Activated T-helper 2 cell treated with anti-CD3 and anti-CD28 coated beads, Interferon-gamma antibody, Interleukin-2, Interleukin-4, amounts not matched to agents 10 μg/mL and 5 μg/mL and 100 μg/mL, durations not matched to agents 14 hours and 24 hours and 36 hours (primary cell): ENCODE measurements at regions not wholly inside any gene's neighbourhood (a gene's known extent, or its start where the extent isn't known, plus 50 kb on each side); places are given as distances from the start of the nearest gene placed in this dataset.
"Not testable (repeated sequence)": the region's sequence is repeated elsewhere in the genome, so short reads cannot be mapped to it uniquely, and the experiment has no call there.

ENCODE experiments used
- DNase-seq: peaks from one replicate; pipeline ENCODE4 v3.0.0; 2021; ENCODE audit warnings: low spot score
- H3K27ac Mint-ChIP-seq: one replicate; pipeline ENCODE4 v1.8.0; 2021; ENCODE audit warnings: mixed read lengths
- H3K27me3 Mint-ChIP-seq: one replicate; pipeline ENCODE4 v1.8.0; 2021; ENCODE audit warnings: low read depth, mixed read lengths
- H3K36me3 Mint-ChIP-seq: one replicate; pipeline ENCODE4 v1.8.0; 2021; ENCODE audit warnings: low read depth, mixed read lengths
- H3K4me1 Mint-ChIP-seq: one replicate; pipeline ENCODE4 v1.8.0; 2021; ENCODE audit warnings: low read depth, mixed read lengths
- H3K4me3 Mint-ChIP-seq: one replicate; pipeline ENCODE4 v1.8.0; 2021; ENCODE audit warnings: low read depth, mild to moderate bottlenecking, moderate library complexity, mixed read lengths
- H3K9me3 Mint-ChIP-seq: one replicate; pipeline ENCODE4 v1.8.0; 2021; ENCODE audit warnings: mixed read lengths
- intact Hi-C: fragments of 100-400 bp; cut with micrococcal nuclease; formaldehyde crosslinking; loops from one replicate; pipeline ENCODE4 v1.15.1; 2023

DNA sequence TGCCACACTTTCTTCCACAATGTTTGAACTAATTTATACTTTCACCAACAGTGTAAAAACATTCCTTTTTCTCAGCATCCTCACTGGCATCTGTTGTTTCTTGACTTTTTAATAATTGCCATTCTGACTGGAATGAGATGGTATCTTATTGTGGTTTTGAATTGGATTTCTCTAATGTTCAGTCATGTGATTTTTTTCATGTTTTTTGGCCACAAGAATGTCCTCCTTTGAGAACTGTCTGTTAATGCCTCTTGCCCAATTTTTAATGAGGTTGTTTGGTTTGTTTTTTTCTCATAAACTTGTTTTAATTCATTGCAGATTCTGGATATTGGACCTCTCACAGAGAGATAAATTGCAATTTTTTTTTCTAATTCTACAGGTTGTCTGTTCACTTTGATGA, 1195.2 kb downstream of the TECRL start:
- no peak overlapping the region for H3K4me3 Mint-ChIP-seq
- DNase-seq = no peak
- H3K4me1 Mint-ChIP-seq = no peaks in the 10 kb centered on the region
- H3K9me3 Mint-ChIP-seq = peaks cover 52% of the 10 kb centered on the region
- H3K27me3 Mint-ChIP-seq = no peaks in the 10 kb centered on the region
- no peak overlapping the region for H3K27ac Mint-ChIP-seq
- H3K36me3 Mint-ChIP-seq = no peaks in the 10 kb centered on the region
- intact Hi-C loops = no loop called here

DNA sequence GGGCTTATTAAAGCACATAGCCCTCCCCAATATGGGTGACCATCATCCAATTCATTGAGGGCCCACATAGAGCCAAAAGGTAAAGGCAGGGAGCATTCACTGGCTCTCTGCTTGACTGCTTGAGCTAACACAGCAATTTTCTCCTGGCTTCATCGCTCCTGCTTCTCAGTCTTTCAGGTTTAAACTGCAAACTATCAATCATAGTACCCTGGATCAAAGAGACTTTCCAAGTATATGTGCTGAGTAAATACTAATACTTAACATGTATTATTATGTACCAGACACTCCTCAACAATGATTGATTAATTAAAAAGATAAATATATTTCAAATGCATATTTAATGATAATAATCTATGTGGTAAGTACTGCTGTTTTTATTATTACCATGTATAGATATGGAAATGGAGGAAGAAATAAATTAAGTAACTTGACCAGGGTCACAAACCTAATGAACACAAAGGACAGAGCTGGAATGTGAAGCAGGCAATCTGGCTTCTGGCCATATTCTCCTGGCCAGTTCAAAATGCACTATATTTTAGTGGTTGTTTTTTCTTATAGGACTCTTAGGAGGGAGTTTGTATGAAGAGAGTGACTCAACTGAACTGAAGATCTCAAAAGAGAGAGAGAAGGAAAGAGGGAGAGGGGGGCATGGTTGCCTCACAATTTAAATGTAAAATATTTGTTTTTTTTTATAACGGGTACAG, 1197.3 kb downstream of the TECRL start:
- no peak overlapping the region for H3K27ac Mint-ChIP-seq
- no peaks in the 10 kb centered on the region for H3K36me3 Mint-ChIP-seq
- no peaks in the 10 kb centered on the region for H3K4me1 Mint-ChIP-seq
- H3K4me3 Mint-ChIP-seq = no peak overlapping the region
- H3K9me3 Mint-ChIP-seq = peaks cover 46% of the 10 kb centered on the region
- DNase-seq = no peak
- intact Hi-C loops = no loop called here
- H3K27me3 Mint-ChIP-seq = no peaks in the 10 kb centered on the region

GRCh38 chr4:63211375-63211774, 1197.9 kb downstream of the TECRL start:
- no peaks in the 10 kb centered on the region for H3K4me1 Mint-ChIP-seq
- H3K4me3 Mint-ChIP-seq = no peak overlapping the region
- no peaks in the 10 kb centered on the region for H3K27me3 Mint-ChIP-seq
- H3K9me3 Mint-ChIP-seq = peaks cover 41% of the 10 kb centered on the region
- intact Hi-C loops = no loop called here
- no peak overlapping the region for H3K27ac Mint-ChIP-seq
- no peaks in the 10 kb centered on the region for H3K36me3 Mint-ChIP-seq
- no peak for DNase-seq

DNA sequence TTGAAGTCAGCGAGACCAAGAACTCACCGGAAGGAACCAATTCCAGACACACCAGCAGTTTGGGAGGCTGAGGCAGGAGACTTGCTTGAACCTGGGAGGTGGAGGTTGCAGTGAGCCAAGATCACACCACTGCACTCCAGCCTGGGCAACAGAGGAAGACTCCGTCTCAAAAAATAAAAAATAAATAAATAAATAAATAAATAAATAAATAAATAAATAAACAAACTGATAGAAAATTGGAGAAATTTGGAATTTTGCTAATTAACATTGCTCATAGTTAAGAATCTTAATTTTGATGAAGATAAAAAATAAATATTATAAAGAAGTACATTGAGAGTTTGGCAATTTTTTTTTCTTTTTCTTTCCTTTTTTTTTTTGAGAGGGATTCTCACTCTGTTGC, 1216.2 kb downstream of the TECRL start:
- DNase-seq, intact Hi-C loops, H3K27me3 Mint-ChIP-seq, H3K36me3 Mint-ChIP-seq, H3K4me1 Mint-ChIP-seq, H3K27ac Mint-ChIP-seq, H3K4me3 Mint-ChIP-seq: not testable (repeated sequence)
- H3K9me3 Mint-ChIP-seq = peaks cover 38% of the 10 kb centered on the region

- peaks cover 20% of the 10 kb centered on the region for H3K9me3 Mint-ChIP-seq
- intact Hi-C loops = no loop called here
- no peaks in the 10 kb centered on the region for H3K36me3 Mint-ChIP-seq
- H3K4me3 Mint-ChIP-seq = no peak overlapping the region
- no peak for DNase-seq
- no peaks in the 10 kb centered on the region for H3K27me3 Mint-ChIP-seq
- H3K4me1 Mint-ChIP-seq = no peaks in the 10 kb centered on the region
- H3K27ac Mint-ChIP-seq = no peak overlapping the region
Observed at GRCh38 chr4:63171341-63171740, 1237.9 kb downstream of the TECRL start.

- intact Hi-C loops = no loop called here
- H3K4me3 Mint-ChIP-seq = no peak overlapping the region
- H3K36me3 Mint-ChIP-seq = no peaks in the 10 kb centered on the region
- H3K27me3 Mint-ChIP-seq = no peaks in the 10 kb centered on the region
- H3K4me1 Mint-ChIP-seq = no peaks in the 10 kb centered on the region
- DNase-seq = no peak
- H3K9me3 Mint-ChIP-seq = peaks cover 24% of the 10 kb centered on the region
- H3K27ac Mint-ChIP-seq = no peak overlapping the region
Observed at GRCh38 chr4:63170923-63171322, 1238.3 kb downstream of the TECRL start.

- Mint-ChIP-seq H3K27me3 (no peaks in the 10 kb centered on the region), H3K4me3 (no peak overlapping the region), H3K9me3 (peaks cover 28% of the 10 kb centered on the region), H3K4me1 (no peaks in the 10 kb centered on the region), H3K36me3 (no peaks in the 10 kb centered on the region), H3K27ac (no peak overlapping the region)
- intact Hi-C loops = no loop called here
- no peak for DNase-seq
Observed at GRCh38 chr4:63169836-63170235, 1239.4 kb downstream of the TECRL start.

DNA sequence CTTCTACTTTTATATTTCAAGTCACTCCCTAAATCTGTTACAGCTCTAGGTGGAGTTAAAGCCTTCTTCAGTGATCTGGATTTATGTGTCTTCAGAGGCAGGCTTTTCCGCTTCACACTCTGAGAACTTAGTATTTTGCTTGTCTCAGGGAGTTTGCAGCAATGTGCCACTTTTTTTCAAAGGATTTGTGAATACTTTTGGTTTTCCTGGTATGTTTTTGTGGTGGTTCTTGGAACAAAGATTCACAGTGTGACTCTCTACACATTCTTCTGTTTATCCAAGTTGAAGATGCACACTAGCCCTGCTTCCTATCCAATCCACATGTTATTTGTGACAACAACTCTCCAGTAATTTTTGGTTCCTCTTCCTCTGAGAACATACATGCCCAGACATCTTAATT, 1253.7 kb downstream of the TECRL start:
- intact Hi-C loops = no loop called here
- H3K4me1 Mint-ChIP-seq = no peaks in the 10 kb centered on the region
- no peaks in the 10 kb centered on the region for H3K36me3 Mint-ChIP-seq
- DNase-seq = no peak
- no peak overlapping the region for H3K27ac Mint-ChIP-seq
- H3K9me3 Mint-ChIP-seq = peaks cover 46% of the 10 kb centered on the region
- H3K27me3 Mint-ChIP-seq = no peaks in the 10 kb centered on the region
- no peak overlapping the region for H3K4me3 Mint-ChIP-seq

DNA sequence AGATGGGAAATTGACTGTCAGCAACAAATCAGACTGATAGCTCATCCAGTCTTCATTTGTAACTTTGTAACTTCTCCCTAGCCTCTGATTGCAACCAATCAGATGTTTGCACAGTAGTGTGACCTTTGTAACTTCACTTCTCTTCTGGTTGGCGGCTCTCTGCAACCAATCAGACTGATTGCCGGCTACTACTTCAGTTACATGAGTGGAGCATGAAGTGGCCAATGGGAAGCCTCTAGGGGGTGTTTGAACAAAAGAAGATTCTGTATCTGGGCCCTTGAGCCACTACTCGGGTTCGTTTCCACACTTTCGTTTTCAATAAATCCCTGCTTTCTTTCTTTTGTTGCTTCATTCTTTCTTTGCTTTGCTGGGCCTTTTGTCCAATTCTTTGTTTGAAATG, 1285.8 kb downstream of the TECRL start:
- Mint-ChIP-seq H3K27me3 (no peaks in the 10 kb centered on the region), H3K27ac (no peak overlapping the region), H3K9me3 (peaks cover 26% of the 10 kb centered on the region), H3K4me1 (no peaks in the 10 kb centered on the region), H3K36me3 (no peaks in the 10 kb centered on the region), H3K4me3 (no peak overlapping the region)
- no peak for DNase-seq
- intact Hi-C loops = no loop called here

- no peaks in the 10 kb centered on the region for H3K4me1 Mint-ChIP-seq
- intact Hi-C loops = no loop called here
- no peak for DNase-seq
- H3K27me3 Mint-ChIP-seq = no peaks in the 10 kb centered on the region
- peaks cover 26% of the 10 kb centered on the region for H3K9me3 Mint-ChIP-seq
- H3K27ac Mint-ChIP-seq = no peak overlapping the region
- H3K4me3 Mint-ChIP-seq = no peak overlapping the region
- H3K36me3 Mint-ChIP-seq = no peaks in the 10 kb centered on the region
Observed at GRCh38 chr4:63122955-63123354, 1286.3 kb downstream of the TECRL start.

DNA sequence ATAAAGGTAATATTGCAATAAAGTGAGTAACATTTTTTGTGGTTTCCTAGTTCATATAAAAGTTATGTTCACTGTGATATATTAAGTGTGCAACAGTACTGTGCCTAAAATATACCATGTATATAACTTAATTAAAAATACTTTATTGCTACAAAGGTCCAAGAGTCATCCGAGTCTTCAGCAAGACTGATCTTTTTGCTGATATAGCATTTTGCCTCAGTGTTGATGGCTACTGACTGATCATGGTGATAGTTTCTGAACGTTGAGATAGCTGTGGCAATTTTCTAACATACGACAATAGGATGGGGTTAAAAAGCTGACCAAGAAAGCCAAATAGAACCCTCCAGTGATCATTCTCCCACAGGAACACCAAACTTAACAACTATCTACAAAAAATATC, 1302.7 kb downstream of the TECRL start:
- DNase-seq = no peak
- H3K27ac Mint-ChIP-seq = no peak overlapping the region
- intact Hi-C loops = no loop called here
- no peaks in the 10 kb centered on the region for H3K27me3 Mint-ChIP-seq
- H3K4me1 Mint-ChIP-seq = no peaks in the 10 kb centered on the region
- H3K36me3 Mint-ChIP-seq = no peaks in the 10 kb centered on the region
- peaks cover 28% of the 10 kb centered on the region for H3K9me3 Mint-ChIP-seq
- no peak overlapping the region for H3K4me3 Mint-ChIP-seq

DNA sequence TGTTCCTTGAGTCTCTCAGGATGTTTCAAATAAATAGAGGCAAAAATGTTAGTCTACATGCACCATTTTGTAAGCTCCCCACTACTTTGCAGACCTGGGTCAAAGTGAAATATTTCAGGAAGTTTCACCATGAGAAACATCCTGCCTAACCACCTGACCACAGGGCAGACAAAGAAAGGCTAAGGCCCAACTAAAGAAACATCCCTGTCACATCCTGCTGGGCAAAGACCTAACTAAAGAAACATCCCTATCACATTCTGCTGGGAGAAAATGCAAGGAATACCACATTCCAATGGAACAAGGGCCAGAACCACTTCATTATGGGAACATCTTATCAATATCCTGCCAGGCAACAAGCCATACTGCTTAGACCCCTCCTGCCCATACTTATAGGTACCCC, 1303.4 kb downstream of the TECRL start:
- H3K9me3 Mint-ChIP-seq = peaks cover 25% of the 10 kb centered on the region
- H3K27me3 Mint-ChIP-seq = no peaks in the 10 kb centered on the region
- no peaks in the 10 kb centered on the region for H3K36me3 Mint-ChIP-seq
- DNase-seq = no peak
- no peaks in the 10 kb centered on the region for H3K4me1 Mint-ChIP-seq
- H3K4me3 Mint-ChIP-seq = no peak overlapping the region
- H3K27ac Mint-ChIP-seq = no peak overlapping the region
- intact Hi-C loops = no loop called here

DNA sequence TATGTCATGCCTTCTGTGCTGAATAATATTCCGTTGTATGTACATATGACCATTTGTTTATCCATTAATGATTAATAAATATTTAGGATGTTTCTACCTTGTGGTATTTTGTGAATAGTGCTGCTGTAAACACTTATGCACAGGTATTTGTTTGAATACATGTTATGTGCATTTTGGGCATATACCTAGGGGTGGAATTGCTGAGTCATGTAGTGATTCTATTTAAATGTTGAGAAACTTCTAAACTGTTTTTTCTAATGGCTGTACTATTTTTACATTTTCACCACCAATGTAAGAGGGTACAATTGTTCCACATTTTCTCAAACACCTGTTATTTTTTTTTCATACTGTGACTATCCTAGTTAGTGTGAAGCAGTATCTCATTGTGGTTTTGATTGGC, 1318.6 kb downstream of the TECRL start:
- Mint-ChIP-seq H3K4me1 (no peaks in the 10 kb centered on the region), H3K27me3 (no peaks in the 10 kb centered on the region), H3K4me3 (no peak overlapping the region), H3K36me3 (no peaks in the 10 kb centered on the region), H3K9me3 (peaks cover 13% of the 10 kb centered on the region), H3K27ac (no peak overlapping the region)
- DNase-seq = no peak
- intact Hi-C loops = no loop called here

DNA sequence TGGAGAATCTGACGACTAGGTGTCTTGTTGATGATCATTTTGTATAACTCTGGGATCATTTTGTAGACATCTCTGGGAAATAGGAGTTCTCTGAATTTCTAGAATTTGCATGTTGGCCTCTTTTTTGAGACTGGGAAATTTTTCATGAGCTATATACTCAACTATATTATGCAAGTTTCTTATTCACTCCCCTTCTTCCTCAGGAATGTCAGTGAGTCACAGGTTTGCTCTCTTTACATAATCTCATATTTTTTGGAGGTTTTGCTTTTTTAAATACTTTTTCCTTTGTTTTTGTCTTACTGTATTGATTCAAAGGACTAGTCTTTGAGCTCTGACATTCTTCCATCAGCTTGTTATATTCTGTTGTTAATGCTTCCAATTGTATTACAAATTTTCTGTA, 1324.2 kb downstream of the TECRL start:
- Mint-ChIP-seq H3K27me3 (no peaks in the 10 kb centered on the region), H3K9me3 (peaks cover 23% of the 10 kb centered on the region), H3K4me1 (no peaks in the 10 kb centered on the region), H3K27ac (no peak overlapping the region), H3K36me3 (no peaks in the 10 kb centered on the region), H3K4me3 (no peak overlapping the region)
- DNase-seq = no peak
- intact Hi-C loops = no loop called here
